HepG2 (cell line): ENCODE measurements at regions not wholly inside any gene's neighbourhood (a gene's known extent, or its start where the extent isn't known, plus 50 kb on each side); places are given as distances from the start of the nearest gene placed in this dataset.

Experiments
- ATAC-seq: fragments of 200-7000 bp; cut with Tn5 transposase; 3 replicates; pipeline ENCODE4 v1.9.1; 2020; ENCODE audit warnings: mild to moderate bottlenecking, moderate library complexity
- BruUV-seq: library from RNA; stranded (reverse); fragments of 400-500 nt; replicated peaks from 2 replicates; lab custom pipeline; 2021; lab: Mats Ljungman, UMichigan
- CTCF ChIA-PET: fragments of 300-600 bp; formaldehyde crosslinking; extraction: SDS; loops from one replicate; lab custom pipeline; 2021; ENCODE audit warnings: low total read pairs, inconsistent platforms, low intra/inter-chr PET ratio; lab: Yijun Ruan, JAX
- POLR2A ChIA-PET: fragments of 350-600 bp; sonication (Branson Sonifier 250); formaldehyde crosslinking; loops from one replicate; lab custom pipeline; 2020; ENCODE audit warnings: antibody characterized with exemption, inconsistent platforms; lab: Yijun Ruan, JAX
- DNase-seq: peaks from one replicate; pipeline ENCODE4 v3.0.0-alpha.2; 2015; ENCODE audit warnings: low spot score
- FAIRE-seq: peaks from 3 replicates; lab custom pipeline; 2011; peaks lifted over from hg19 to GRCh38; lab: Jason Lieb, UNC
- H2AFZ ChIP-seq: one replicate; pipeline ENCODE4 v1.6.1; 2011; ENCODE audit warnings: low read length, inconsistent platforms
- H3K27ac ChIP-seq: fragments of 300-600 bp; 3 replicates; pipeline ENCODE4 v1.8.0; 2011; ENCODE audit warnings: mixed run types, mild to moderate bottlenecking, mixed read lengths, low read length, inconsistent platforms; ENCODE audit not compliant: insufficient read depth; ENCODE audit errors: extremely low read length
- H3K27me3 ChIP-seq, 2 experiments: fragments of 200-600 bp in 1 of 2; 2 replicates in 1 of 2; 3 replicates in 1 of 2; pipeline versions ENCODE4 v1.6.0 to v1.8.0; 2011; ENCODE audit warnings: low read length in 2 of 2, mild to moderate bottlenecking in 2 of 2, moderate library complexity in 2 of 2, inconsistent platforms in 1 of 2; ENCODE audit not compliant: insufficient read depth in 2 of 2, control insufficient read depth in 1 of 2
- H3K36me3 ChIP-seq, 2 experiments: fragments of 200-600 bp in 1 of 2; replicated peaks in 1 of 2; 2 replicates in 1 of 2; 3 replicates in 1 of 2; pipeline versions ENCODE4 v1.5.1 to v1.8.0; 2011; ENCODE audit warnings: low read length in 2 of 2, inconsistent platforms in 1 of 2; ENCODE audit not compliant: insufficient read depth in 2 of 2, control insufficient read depth in 1 of 2
- H3K4me1 ChIP-seq: 2 replicates; pipeline ENCODE4 v1.5.1; 2012; ENCODE audit warnings: low read length, inconsistent platforms; ENCODE audit not compliant: insufficient read depth
- H3K4me2 ChIP-seq: 2 replicates; pipeline ENCODE4 v1.6.0; 2011; ENCODE audit warnings: low read depth, low read length, inconsistent platforms
- H3K4me3 ChIP-seq, 3 experiments: fragments of 200-600 bp in 1 of 3; sonication (generic), shearing (Covaris generic) in 1 of 3; replicated peaks in 1 of 3; 2 replicates each; pipeline ENCODE4 v1.5.1; 2011 to 2016; ENCODE audit warnings: low read length in 3 of 3, inconsistent platforms in 2 of 3, low read depth in 2 of 3, mild to moderate bottlenecking in 2 of 3, control low read depth in 1 of 3, mixed read lengths in 1 of 3; ENCODE audit not compliant: insufficient read depth in 1 of 3
- H3K79me2 ChIP-seq: one replicate; pipeline ENCODE4 v1.6.1; 2011; ENCODE audit warnings: low read length, inconsistent platforms; ENCODE audit not compliant: insufficient read depth
- H3K9ac ChIP-seq: 2 replicates; pipeline ENCODE4 v1.6.0; 2011; ENCODE audit warnings: mild to moderate bottlenecking, low read depth, low read length, inconsistent platforms; ENCODE audit not compliant: insufficient read depth
- H3K9me3 ChIP-seq: 2 replicates; pipeline ENCODE4 v1.5.1; 2012; ENCODE audit warnings: mild to moderate bottlenecking, low read length
- H4K20me1 ChIP-seq: 2 replicates; pipeline ENCODE4 v1.6.0; 2011; ENCODE audit warnings: inconsistent platforms, mild to moderate bottlenecking, low read length, moderate library complexity; ENCODE audit not compliant: insufficient read depth
- ARNTL ChIP-seq: sonication (generic); formaldehyde crosslinking; IDR thresholded peaks from 2 replicates; pipeline ENCODE4 v1.4.0; 2020; ENCODE audit warnings: mild to moderate bottlenecking, missing genetic modification reagents
- ATRX ChIP-seq: sonication (generic); formaldehyde crosslinking; IDR thresholded peaks from 2 replicates; pipeline ENCODE4 v1.4.0; 2020; ENCODE audit warnings: missing genetic modification reagents, borderline replicate concordance
- FOXP1 ChIP-seq, 2 experiments: fragments of 450-650 bp in 1 of 2; IDR thresholded peaks; 2 replicates each; pipeline ENCODE4 v1.6.1; 2017 to 2018; ENCODE audit warnings: antibody characterized with exemption in 1 of 2
- HIC2 ChIP-seq: sonication (generic); formaldehyde crosslinking; IDR thresholded peaks from 2 replicates; pipeline ENCODE4 v1.9.0; 2022; ENCODE audit warnings: low read depth, missing genetic modification reagents
- NR2F1 ChIP-seq, 2 experiments: fragments of 450-650 bp in 1 of 2; formaldehyde crosslinking in 1 of 2; IDR thresholded peaks; 2 replicates each; pipeline versions ENCODE4 v1.5.0 to v1.6.1; 2016 to 2020; ENCODE audit warnings: mild to moderate bottlenecking in 1 of 2, missing compliant biosample characterization in 1 of 2, missing genetic modification reagents in 1 of 2, moderate library complexity in 1 of 2
- PRPF4 ChIP-seq: fragments of 200-400 bp; formaldehyde crosslinking; IDR thresholded peaks from 2 replicates; pipeline ENCODE4 v1.6.1; 2016; ENCODE audit warnings: low read length, low read depth; ENCODE audit not compliant: poor library complexity, severe bottlenecking
- REL ChIP-seq: sonication (generic); formaldehyde crosslinking; conservative IDR thresholded peaks from 2 replicates; pipeline ENCODE4 v1.8.0; 2022; ENCODE audit warnings: mild to moderate bottlenecking, missing genetic modification reagents, moderate library complexity
- SNAPC4 ChIP-seq: sonication (generic); formaldehyde crosslinking; IDR thresholded peaks from 2 replicates; pipeline ENCODE4 v1.4.0; 2020; ENCODE audit warnings: mild to moderate bottlenecking, missing genetic modification reagents
- ZBTB4 ChIP-seq: sonication (generic); formaldehyde crosslinking; IDR thresholded peaks from 2 replicates; pipeline ENCODE4 v1.4.0; 2020; ENCODE audit warnings: missing genetic modification reagents, mild to moderate bottlenecking, borderline replicate concordance
- ZNF263 ChIP-seq: sonication (generic); formaldehyde crosslinking; IDR thresholded peaks from 2 replicates; pipeline ENCODE4 v1.4.0; 2020; ENCODE audit warnings: missing genetic modification reagents
- ZNF512B ChIP-seq: sonication (generic); formaldehyde crosslinking; IDR thresholded peaks from 2 replicates; pipeline ENCODE4 v1.5.1; 2020; ENCODE audit warnings: missing genetic modification reagents, mild to moderate bottlenecking, borderline replicate concordance
- ZNF782 ChIP-seq: sonication (generic); formaldehyde crosslinking; IDR thresholded peaks from 2 replicates; pipeline ENCODE4 v1.4.0; 2020; ENCODE audit warnings: missing genetic modification reagents, mild to moderate bottlenecking, borderline replicate concordance
- in situ Hi-C: cut with HindIII; loops from 2 replicates; pipeline ENCODE4 v1.10.0; 2017; ENCODE audit warnings: low pct_unique_long_range_greater_than_20kb; ENCODE audit not compliant: extremely low pct_ligation_motif_present
- intact Hi-C: fragments of 100-400 bp; cut with micrococcal nuclease; formaldehyde crosslinking; loops from one replicate; pipeline ENCODE4 v1.10.0; 2022; ENCODE audit not compliant: unreplicated experiment

GRCh38 chr2:161055289-161055688, 104.9 kb upstream of the TANK start:
- Histone ChIP-seq H3K27ac (no peak overlapping the region), H3K27me3 (no peaks in the 10 kb centered on the region), H3K9me3 (no peaks in the 10 kb centered on the region), H3K9ac (no peak overlapping the region), H2AFZ (no peak overlapping the region), H3K4me3 (no peak overlapping the region), H3K4me1 (no peaks in the 10 kb centered on the region), H3K4me2 (no peak overlapping the region), H3K36me3 (no peaks in the 10 kb centered on the region), H4K20me1 (no peaks in the 10 kb centered on the region), H3K79me2 (no peaks in the 10 kb centered on the region)
- ChIA-PET POLR2A (no interaction called here), CTCF (no interaction called here)
- no TSS peak for BruUV-seq
- FAIRE-seq: no peak
- no peak for DNase-seq
- no peak for ATAC-seq
- in situ Hi-C loops: no loop called here
- intact Hi-C loops: no loop called here
- no peak for TF ChIP-seq ATRX (CRISPR knock-in tag)
- no peak for TF ChIP-seq REL (CRISPR knock-in tag)
- no peak for TF ChIP-seq ZNF512B (CRISPR knock-in tag)
- TF ChIP-seq SNAPC4: no peak
- TF ChIP-seq HIC2 (CRISPR knock-in tag): no peak
- no peak for TF ChIP-seq ZNF782 (CRISPR knock-in tag)
- TF ChIP-seq NR2F1 (CRISPR knock-in tag; IDR thresholded peaks at IDR 0.05): no peak
- TF ChIP-seq FOXP1 (IDR thresholded peaks at IDR 0.05): no peak
- TF ChIP-seq FOXP1 (CRISPR knock-in tag; IDR thresholded peaks at IDR 0.05): no peak
- TF ChIP-seq ARNTL (CRISPR knock-in tag): no peak
- TF ChIP-seq ZNF263 (CRISPR knock-in tag): no peak
- no peak for TF ChIP-seq PRPF4
- TF ChIP-seq ZBTB4 (CRISPR knock-in tag): no peak
